CD14-positive monocyte (primary cell): ENCODE measurements at regions not wholly inside any gene's neighbourhood (a gene's known extent, or its start where the extent isn't known, plus 50 kb on each side); places are given as distances from the start of the nearest gene placed in this dataset.
A peak's percentile ranks its signal among the peaks of the same experiment; 100 is the strongest.

Experiments
- DNase-seq, 3 donors: peaks; one replicate each; pipeline ENCODE4 v3.0.0-alpha.2; 2011 to 2022
- H2AFZ ChIP-seq: 2 replicates; pipeline ENCODE4 v1.6.0; 2012; ENCODE audit warnings: mild to moderate bottlenecking, low read depth, low read length, inconsistent platforms; ENCODE audit not compliant: insufficient read depth, poor library complexity, severe bottlenecking
- H3K27ac ChIP-seq, 2 donors: 1 replicate in 1 of 2; 2 replicates in 1 of 2; pipeline ENCODE4 v1.5.1; 2012 to 2013; ENCODE audit warnings: low read length in 2 of 2, control low read depth in 1 of 2, inconsistent platforms in 1 of 2, low read depth in 1 of 2, mild to moderate bottlenecking in 1 of 2
- H3K27me3 ChIP-seq, 2 donors: one replicate each; pipeline versions ENCODE4 v1.6.0 to v1.6.1; 2011 to 2013; ENCODE audit warnings: low read length in 2 of 2; ENCODE audit not compliant: control insufficient read depth in 2 of 2, insufficient read depth in 2 of 2
- H3K36me3 ChIP-seq, 2 donors: replicated peaks in 1 of 2; 1 replicate in 1 of 2; 2 replicates in 1 of 2; pipeline versions ENCODE4 v1.5.1 to v1.6.1; 2012 to 2013; ENCODE audit warnings: low read length in 2 of 2, control low read depth in 1 of 2, inconsistent platforms in 1 of 2, mild to moderate bottlenecking in 1 of 2; ENCODE audit not compliant: insufficient read depth in 2 of 2, control insufficient read depth in 1 of 2
- H3K4me1 ChIP-seq, 2 donors: 1 replicate in 1 of 2; 2 replicates in 1 of 2; pipeline versions ENCODE4 v1.5.1 to v1.6.1; 2012 to 2013; ENCODE audit warnings: low read length in 2 of 2, control low read depth in 1 of 2, inconsistent platforms in 1 of 2, mild to moderate bottlenecking in 1 of 2, moderate library complexity in 1 of 2; ENCODE audit not compliant: insufficient read depth in 2 of 2, control insufficient read depth in 1 of 2
- H3K4me2 ChIP-seq: replicated peaks from 2 replicates; pipeline ENCODE3; 2012; ENCODE audit warnings: low read length, moderate library complexity, mild to moderate bottlenecking; ENCODE audit not compliant: poor library complexity, severe bottlenecking; ENCODE audit errors: extremely low read depth
- H3K4me3 ChIP-seq, 3 experiments: fragments of 200-600 bp in 1 of 3; sonication (generic) in 1 of 3; replicated peaks in 1 of 3; 1 replicate in 2 of 3; 2 replicates in 1 of 3; pipeline ENCODE4 v1.5.1; 2011 to 2013; ENCODE audit warnings: low read length in 3 of 3, mild to moderate bottlenecking in 3 of 3, control low read depth in 2 of 3, low read depth in 2 of 3, inconsistent platforms in 1 of 3, moderate library complexity in 1 of 3
- H3K79me2 ChIP-seq: 2 replicates; pipeline ENCODE4 v1.6.0; 2012; ENCODE audit warnings: mild to moderate bottlenecking, control low read depth, inconsistent platforms, low read length, moderate library complexity; ENCODE audit not compliant: insufficient read depth
- H3K9ac ChIP-seq: 2 replicates; pipeline ENCODE4 v1.6.0; 2017; ENCODE audit warnings: low read length, mild to moderate bottlenecking; ENCODE audit not compliant: insufficient read depth, poor library complexity, severe bottlenecking
- H3K9me3 ChIP-seq, 2 donors: replicated peaks in 1 of 2; 1 replicate in 1 of 2; 2 replicates in 1 of 2; pipeline versions ENCODE4 v1.5.1 to v1.6.1; 2012 to 2013; ENCODE audit warnings: low read length in 2 of 2, control low read depth in 1 of 2; ENCODE audit not compliant: control insufficient read depth in 1 of 2, insufficient read depth in 1 of 2
- H4K20me1 ChIP-seq: 2 replicates; pipeline ENCODE4 v1.6.0; 2012; ENCODE audit warnings: mild to moderate bottlenecking, low read length, control low read depth, moderate library complexity; ENCODE audit not compliant: insufficient read depth
- H3K27ac Mint-ChIP-seq, 7 donors: one replicate each; pipeline ENCODE4 v1.8.0; 2020; ENCODE audit warnings: mild to moderate bottlenecking in 7 of 7, mixed read lengths in 7 of 7, moderate library complexity in 6 of 7, inconsistent platforms in 2 of 7
- H3K27me3 Mint-ChIP-seq, 3 donors: one replicate each; pipeline ENCODE4 v1.8.0; 2021 to 2022; ENCODE audit warnings: low read depth in 3 of 3, mild to moderate bottlenecking in 3 of 3, mixed read lengths in 3 of 3, moderate library complexity in 3 of 3, inconsistent platforms in 1 of 3
- H3K36me3 Mint-ChIP-seq, 2 donors: one replicate each; pipeline ENCODE4 v1.8.0; 2020; ENCODE audit warnings: mixed read lengths in 2 of 2, inconsistent platforms in 1 of 2, mild to moderate bottlenecking in 1 of 2
- H3K4me1 Mint-ChIP-seq: one replicate; pipeline ENCODE4 v1.8.0; 2020; ENCODE audit warnings: mild to moderate bottlenecking, mixed read lengths
- H3K4me3 Mint-ChIP-seq, 2 donors: one replicate each; pipeline ENCODE4 v1.8.0; 2020; ENCODE audit warnings: mild to moderate bottlenecking in 2 of 2, mixed read lengths in 2 of 2, moderate library complexity in 1 of 2
- H3K9me3 Mint-ChIP-seq, 7 donors: one replicate each; pipeline ENCODE4 v1.8.0; 2020 to 2022; ENCODE audit warnings: mixed read lengths in 7 of 7, mild to moderate bottlenecking in 6 of 7, moderate library complexity in 6 of 7, inconsistent platforms in 2 of 7
- WGBS: methylation state at CpG from one replicate; pipeline ENCODE4 v1.1.5; 2013; ENCODE audit warnings: missing lambda C conversion rate; ENCODE audit not compliant: insufficient coverage; 5-methylcytosine and 5-hydroxymethylcytosine counted together
- intact Hi-C, 2 donors: fragments of 100-400 bp; cut with micrococcal nuclease; formaldehyde crosslinking; loops; one replicate each; pipeline versions ENCODE4 v1.15.0 to v1.15.1; 2023
- TF ChIP-seq, protein P1 (sequence below): fragments of 200-600 bp; IDR thresholded peaks from one replicate; pipeline ENCODE4 v1.8.0; 2022; ENCODE audit warnings: antibody characterized with exemption, mild to moderate bottlenecking

GRCh38 chr15:93170329-93170728 is 81.3 kb upstream of the RGMA start:
- Mint-ChIP-seq H3K4me3 (no peak overlapping the region), H3K36me3 (peaks cover 0 to 2% of the 10 kb centered on the region in 2 donors), H3K27ac (no peak overlapping the region), H3K27me3 (peaks cover 9 to 25% (median 9%) of the 10 kb centered on the region in 3 donors), H3K4me1 (peaks cover 3% of the 10 kb centered on the region), H3K9me3 (peaks cover 7 to 18% (median 13%) of the 10 kb centered on the region in 7 donors)
- Histone ChIP-seq H3K4me2 (no peak overlapping the region), H3K9me3 (peaks cover 7 to 10% of the 10 kb centered on the region in 2 donors), H3K27ac (no peak overlapping the region), H3K4me1 (no peaks in the 10 kb centered on the region), H4K20me1 (no peaks in the 10 kb centered on the region), H3K79me2 (no peaks in the 10 kb centered on the region), H3K4me3 (no peak overlapping the region), H2AFZ (no peak overlapping the region), H3K9ac (no peak overlapping the region), H3K36me3 (no peaks in the 10 kb centered on the region), H3K27me3 (peaks cover 0 to 5% of the 10 kb centered on the region in 2 donors)
- intact Hi-C loops: loop anchor here in 1 of 2 donors (10.0 kb wide), 1 partner anchor 64 kb away; no protein-coding TSS in a partner anchor
- TF ChIP-seq, protein P1, sequence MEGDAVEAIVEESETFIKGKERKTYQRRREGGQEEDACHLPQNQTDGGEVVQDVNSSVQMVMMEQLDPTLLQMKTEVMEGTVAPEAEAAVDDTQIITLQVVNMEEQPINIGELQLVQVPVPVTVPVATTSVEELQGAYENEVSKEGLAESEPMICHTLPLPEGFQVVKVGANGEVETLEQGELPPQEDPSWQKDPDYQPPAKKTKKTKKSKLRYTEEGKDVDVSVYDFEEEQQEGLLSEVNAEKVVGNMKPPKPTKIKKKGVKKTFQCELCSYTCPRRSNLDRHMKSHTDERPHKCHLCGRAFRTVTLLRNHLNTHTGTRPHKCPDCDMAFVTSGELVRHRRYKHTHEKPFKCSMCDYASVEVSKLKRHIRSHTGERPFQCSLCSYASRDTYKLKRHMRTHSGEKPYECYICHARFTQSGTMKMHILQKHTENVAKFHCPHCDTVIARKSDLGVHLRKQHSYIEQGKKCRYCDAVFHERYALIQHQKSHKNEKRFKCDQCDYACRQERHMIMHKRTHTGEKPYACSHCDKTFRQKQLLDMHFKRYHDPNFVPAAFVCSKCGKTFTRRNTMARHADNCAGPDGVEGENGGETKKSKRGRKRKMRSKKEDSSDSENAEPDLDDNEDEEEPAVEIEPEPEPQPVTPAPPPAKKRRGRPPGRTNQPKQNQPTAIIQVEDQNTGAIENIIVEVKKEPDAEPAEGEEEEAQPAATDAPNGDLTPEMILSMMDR: no peak
- no peak for DNase-seq
- 60% methylated on average over 1 of the region's 6 CpGs for WGBS

- Histone ChIP-seq H2AFZ (no peak overlapping the region), H3K4me3 (no peak overlapping the region), H3K27me3 (peaks cover 0 to 5% of the 10 kb centered on the region in 2 donors), H3K9ac (no peak overlapping the region), H3K4me1 (no peaks in the 10 kb centered on the region), H3K4me2 (no peak overlapping the region), H3K36me3 (no peaks in the 10 kb centered on the region), H3K27ac (no peak overlapping the region), H3K9me3 (peaks cover 7 to 9% of the 10 kb centered on the region in 2 donors), H3K79me2 (no peaks in the 10 kb centered on the region), H4K20me1 (no peaks in the 10 kb centered on the region)
- H3K27me3 Mint-ChIP-seq: peaks cover 9 to 27% (median 12%) of the 10 kb centered on the region in 3 donors
- TF ChIP-seq, protein P1: no peak
- peaks cover 4 to 13% (median 11%) of the 10 kb centered on the region in 7 donors for H3K9me3 Mint-ChIP-seq
- H3K36me3 Mint-ChIP-seq: peaks cover 0 to 1% of the 10 kb centered on the region in 2 donors
- WGBS: no CpG with 5 or more reads among the region's 2 CpGs
- H3K27ac Mint-ChIP-seq: no peak overlapping the region
- intact Hi-C loops: no loop called here
- DNase-seq: no peak
- peak overlapping the region in 1 of 2 donors; percentile 33 for H3K4me3 Mint-ChIP-seq
- H3K4me1 Mint-ChIP-seq: peaks cover 1% of the 10 kb centered on the region
These were observed 79.9 kb upstream of the RGMA start for GRCh38 chr15:93168910-93169309.
